ENCODE measurements at regions not wholly inside any gene's neighbourhood (a gene's known extent, or its start where the extent isn't known, plus 50 kb on each side); places are given as distances from the start of the nearest gene placed in this dataset.
"Not testable (repeated sequence)": the region's sequence is repeated elsewhere in the genome, so short reads cannot be mapped to it uniquely, and the experiment has no call there.

- CTCF ChIA-PET; H3K27me3 Mint-ChIP-seq; H3K27me3 ChIP-seq (ENCODE audit: control insufficient read depth in 1 of 2, insufficient read depth in 2 of 2, low read length in 2 of 2); H3K27ac Mint-ChIP-seq; H3K9me3 Mint-ChIP-seq; ATAC-seq (ENCODE audit: poor library complexity); intact Hi-C loops (cut with DNase I, micrococcal nuclease); H3K4me3 Mint-ChIP-seq; H3K4me1 Mint-ChIP-seq (ENCODE audit: low read depth); H3K4me1 ChIP-seq (ENCODE audit: insufficient read depth, low read length); POLR2A ChIA-PET; H3K9me3 ChIP-seq (ENCODE audit: control insufficient read depth in 1 of 2, insufficient read depth in 1 of 2, low read length in 2 of 2); H3K4me3 ChIP-seq (ENCODE audit: low read length); H3K27ac ChIP-seq (ENCODE audit: low read depth in 1 of 2, low read length in 2 of 2): not testable (repeated sequence)
- peak in 1 of 14 experiments; percentile 31 for DNase-seq
- H3K36me3 ChIP-seq (ENCODE audit: insufficient read depth, low read length) = peaks cover 17% of the 10 kb centered on the region
- peaks cover 26% of the 10 kb centered on the region for H3K36me3 Mint-ChIP-seq (ENCODE audit: low read depth)
These were observed 76.2 kb upstream of the TNK2 start for GRCh38 chr3:195984392-195985030.

- H3K9me3 ChIP-seq (ENCODE audit: control insufficient read depth in 1 of 2, insufficient read depth in 1 of 2, low read length in 2 of 2); POLR2A ChIA-PET; H3K27ac ChIP-seq (ENCODE audit: low read depth in 1 of 2, low read length in 2 of 2); H3K4me3 Mint-ChIP-seq; H3K9me3 Mint-ChIP-seq; H3K4me1 ChIP-seq (ENCODE audit: insufficient read depth, low read length); ATAC-seq (ENCODE audit: poor library complexity); H3K4me1 Mint-ChIP-seq (ENCODE audit: low read depth); H3K27ac Mint-ChIP-seq; CTCF ChIA-PET; H3K4me3 ChIP-seq (ENCODE audit: low read length); H3K27me3 ChIP-seq (ENCODE audit: control insufficient read depth in 1 of 2, insufficient read depth in 2 of 2, low read length in 2 of 2); H3K27me3 Mint-ChIP-seq; DNase-seq; intact Hi-C loops (cut with DNase I, micrococcal nuclease): not testable (repeated sequence)
- H3K36me3 Mint-ChIP-seq (ENCODE audit: low read depth) = peaks cover 30% of the 10 kb centered on the region
- H3K36me3 ChIP-seq (ENCODE audit: insufficient read depth, low read length) = peaks cover 20% of the 10 kb centered on the region
These were observed 75.5 kb upstream of the TNK2 start for GRCh38 chr3:195983880-195984279.

DNA sequence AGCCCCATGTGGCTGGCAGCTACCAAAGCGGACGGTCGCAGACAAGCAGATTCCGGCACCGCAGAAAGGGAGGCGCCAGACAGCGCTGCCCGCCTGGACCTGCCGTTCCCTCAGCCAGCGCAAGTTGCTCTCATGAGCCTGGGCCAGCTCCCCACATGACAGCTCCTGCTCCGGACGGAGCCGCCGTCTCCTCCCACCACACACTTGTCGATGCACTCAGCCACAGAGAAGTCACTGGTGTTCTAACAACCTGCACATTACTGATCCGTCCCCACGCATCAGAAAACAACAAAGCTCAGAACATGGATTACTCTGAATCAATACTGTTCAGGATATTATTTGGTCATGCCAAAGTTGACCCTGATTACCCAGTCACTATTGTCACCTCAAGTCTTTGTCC, 74.4 kb upstream of the TNK2 start:
- DNase-seq; H3K9me3 Mint-ChIP-seq; intact Hi-C loops (cut with DNase I, micrococcal nuclease); H3K4me3 ChIP-seq (ENCODE audit: low read length); H3K9me3 ChIP-seq (ENCODE audit: control insufficient read depth in 1 of 2, insufficient read depth in 1 of 2, low read length in 2 of 2); H3K4me3 Mint-ChIP-seq; H3K4me1 Mint-ChIP-seq (ENCODE audit: low read depth); H3K27me3 ChIP-seq (ENCODE audit: control insufficient read depth in 1 of 2, insufficient read depth in 2 of 2, low read length in 2 of 2); H3K27ac Mint-ChIP-seq; ATAC-seq (ENCODE audit: poor library complexity); H3K27ac ChIP-seq (ENCODE audit: low read depth in 1 of 2, low read length in 2 of 2); POLR2A ChIA-PET; H3K4me1 ChIP-seq (ENCODE audit: insufficient read depth, low read length); H3K27me3 Mint-ChIP-seq; CTCF ChIA-PET: not testable (repeated sequence)
- H3K36me3 ChIP-seq (ENCODE audit: insufficient read depth, low read length) = peaks cover 22% of the 10 kb centered on the region
- H3K36me3 Mint-ChIP-seq (ENCODE audit: low read depth) = peaks cover 30% of the 10 kb centered on the region

DNA sequence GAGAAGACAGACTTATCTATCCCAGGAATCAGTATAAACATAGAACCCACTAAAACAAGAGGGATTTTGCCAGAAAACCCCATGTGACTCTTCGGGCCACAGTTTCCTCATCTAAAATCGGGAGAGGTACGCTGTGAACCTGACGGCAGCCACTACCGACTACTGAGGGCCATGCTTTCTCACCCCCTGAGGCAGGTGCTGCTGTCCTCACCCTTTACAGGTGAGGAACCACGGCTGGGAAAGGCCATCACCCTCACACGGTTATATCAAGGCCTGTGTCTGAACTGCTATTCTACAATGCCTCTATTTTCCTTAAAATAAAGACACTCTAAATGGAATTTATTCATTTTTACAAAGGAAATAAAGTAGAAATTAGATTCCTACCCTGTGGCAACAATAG, 73.4 kb upstream of the TNK2 start:
- peaks cover 30% of the 10 kb centered on the region for H3K36me3 Mint-ChIP-seq (ENCODE audit: low read depth)
- H3K9me3 ChIP-seq (ENCODE audit: control insufficient read depth in 1 of 2, insufficient read depth in 1 of 2, low read length in 2 of 2); H3K27ac Mint-ChIP-seq; H3K4me3 Mint-ChIP-seq; H3K27me3 Mint-ChIP-seq; CTCF ChIA-PET; POLR2A ChIA-PET; ATAC-seq (ENCODE audit: poor library complexity); intact Hi-C loops (cut with DNase I, micrococcal nuclease); H3K4me1 ChIP-seq (ENCODE audit: insufficient read depth, low read length); H3K4me3 ChIP-seq (ENCODE audit: low read length); H3K4me1 Mint-ChIP-seq (ENCODE audit: low read depth); H3K9me3 Mint-ChIP-seq; DNase-seq; H3K27me3 ChIP-seq (ENCODE audit: control insufficient read depth in 1 of 2, insufficient read depth in 2 of 2, low read length in 2 of 2); H3K27ac ChIP-seq (ENCODE audit: low read depth in 1 of 2, low read length in 2 of 2): not testable (repeated sequence)
- peaks cover 22% of the 10 kb centered on the region for H3K36me3 ChIP-seq (ENCODE audit: insufficient read depth, low read length)

GRCh38 chr3:195979877-195980276, 71.5 kb upstream of the TNK2 start:
- H3K36me3 Mint-ChIP-seq (ENCODE audit: low read depth) = peaks cover 38% of the 10 kb centered on the region
- H3K27me3 Mint-ChIP-seq; H3K27ac Mint-ChIP-seq; H3K9me3 Mint-ChIP-seq; POLR2A ChIA-PET; H3K4me1 Mint-ChIP-seq (ENCODE audit: low read depth); H3K4me3 ChIP-seq (ENCODE audit: low read length); H3K27me3 ChIP-seq (ENCODE audit: control insufficient read depth in 1 of 2, insufficient read depth in 2 of 2, low read length in 2 of 2); H3K27ac ChIP-seq (ENCODE audit: low read depth in 1 of 2, low read length in 2 of 2); H3K4me3 Mint-ChIP-seq; H3K9me3 ChIP-seq (ENCODE audit: control insufficient read depth in 1 of 2, insufficient read depth in 1 of 2, low read length in 2 of 2); ATAC-seq (ENCODE audit: poor library complexity); H3K4me1 ChIP-seq (ENCODE audit: insufficient read depth, low read length); DNase-seq; CTCF ChIA-PET; intact Hi-C loops (cut with DNase I, micrococcal nuclease): not testable (repeated sequence)
- H3K36me3 ChIP-seq (ENCODE audit: insufficient read depth, low read length) = peaks cover 35% of the 10 kb centered on the region

GRCh38 chr3:195978585-195978984, 70.2 kb upstream of the TNK2 start:
- H3K4me3 ChIP-seq (ENCODE audit: low read length); H3K9me3 ChIP-seq (ENCODE audit: control insufficient read depth in 1 of 2, insufficient read depth in 1 of 2, low read length in 2 of 2); intact Hi-C loops (cut with DNase I, micrococcal nuclease); H3K9me3 Mint-ChIP-seq; H3K4me1 ChIP-seq (ENCODE audit: insufficient read depth, low read length); POLR2A ChIA-PET; H3K4me3 Mint-ChIP-seq; H3K27me3 Mint-ChIP-seq; H3K4me1 Mint-ChIP-seq (ENCODE audit: low read depth); CTCF ChIA-PET; H3K27me3 ChIP-seq (ENCODE audit: control insufficient read depth in 1 of 2, insufficient read depth in 2 of 2, low read length in 2 of 2); H3K27ac Mint-ChIP-seq; DNase-seq; H3K27ac ChIP-seq (ENCODE audit: low read depth in 1 of 2, low read length in 2 of 2); ATAC-seq (ENCODE audit: poor library complexity): not testable (repeated sequence)
- H3K36me3 ChIP-seq (ENCODE audit: insufficient read depth, low read length) = peaks cover 39% of the 10 kb centered on the region
- peaks cover 29% of the 10 kb centered on the region for H3K36me3 Mint-ChIP-seq (ENCODE audit: low read depth)

DNA sequence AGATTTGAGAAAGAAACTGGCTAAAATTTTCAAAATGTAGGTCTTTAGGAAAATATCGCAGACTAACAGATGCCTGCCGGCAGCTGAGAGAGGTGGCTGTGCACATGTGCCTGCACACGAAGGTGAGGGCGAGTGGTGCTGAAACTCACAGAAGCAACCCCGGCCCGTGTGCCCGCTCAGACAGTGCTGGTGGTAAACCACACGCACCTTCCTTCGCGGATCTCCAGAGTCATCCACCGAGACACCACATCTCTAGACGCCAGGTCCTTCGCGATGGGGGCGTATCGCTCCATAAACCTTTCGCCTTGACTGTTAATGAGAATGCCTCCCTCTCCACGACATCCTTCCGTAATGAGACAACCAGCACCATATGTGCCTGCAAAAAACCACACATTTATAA, 68.5 kb upstream of the TNK2 start:
- ATAC-seq (ENCODE audit: poor library complexity); H3K9me3 Mint-ChIP-seq; POLR2A ChIA-PET; H3K27ac ChIP-seq (ENCODE audit: low read depth in 1 of 2, low read length in 2 of 2); H3K4me3 Mint-ChIP-seq; H3K4me3 ChIP-seq (ENCODE audit: low read length); H3K27ac Mint-ChIP-seq; CTCF ChIA-PET; H3K27me3 ChIP-seq (ENCODE audit: control insufficient read depth in 1 of 2, insufficient read depth in 2 of 2, low read length in 2 of 2); H3K27me3 Mint-ChIP-seq; DNase-seq; H3K9me3 ChIP-seq (ENCODE audit: control insufficient read depth in 1 of 2, insufficient read depth in 1 of 2, low read length in 2 of 2); intact Hi-C loops (cut with DNase I, micrococcal nuclease); H3K4me1 Mint-ChIP-seq (ENCODE audit: low read depth); H3K4me1 ChIP-seq (ENCODE audit: insufficient read depth, low read length): not testable (repeated sequence)
- peaks cover 36% of the 10 kb centered on the region for H3K36me3 ChIP-seq (ENCODE audit: insufficient read depth, low read length)
- peaks cover 17% of the 10 kb centered on the region for H3K36me3 Mint-ChIP-seq (ENCODE audit: low read depth)
